ENCODE measurements at regions not wholly inside any gene's neighbourhood (a gene's known extent, or its start where the extent isn't known, plus 50 kb on each side); places are given as distances from the start of the nearest gene placed in this dataset.
"Not testable (repeated sequence)": the region's sequence is repeated elsewhere in the genome, so short reads cannot be mapped to it uniquely, and the experiment has no call there.

DNA sequence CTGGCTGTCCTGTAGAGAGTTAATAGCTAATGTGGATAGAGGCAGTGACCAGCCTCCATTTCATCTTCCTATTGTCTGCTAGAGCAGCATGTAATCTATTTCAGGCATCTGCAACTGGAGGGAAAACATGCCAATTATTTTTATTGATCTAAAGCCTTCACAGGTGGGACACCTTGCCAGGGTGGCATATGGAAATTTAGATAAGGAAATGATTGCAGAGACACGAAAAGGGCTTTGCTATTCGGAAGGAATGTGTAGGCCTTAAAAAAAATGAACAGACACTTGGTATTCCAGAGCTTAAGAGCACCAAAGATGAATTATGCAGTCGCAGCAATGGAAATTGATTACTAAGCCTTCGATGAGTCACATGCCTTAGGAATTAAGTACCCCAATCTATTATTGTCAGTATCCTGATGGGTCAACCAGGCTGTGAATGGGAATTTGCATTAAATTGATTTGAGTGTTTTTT, 454.7 kb downstream of the SQOR start:
- no peak for DNase-seq (ENCODE audit: low read depth)

DNA sequence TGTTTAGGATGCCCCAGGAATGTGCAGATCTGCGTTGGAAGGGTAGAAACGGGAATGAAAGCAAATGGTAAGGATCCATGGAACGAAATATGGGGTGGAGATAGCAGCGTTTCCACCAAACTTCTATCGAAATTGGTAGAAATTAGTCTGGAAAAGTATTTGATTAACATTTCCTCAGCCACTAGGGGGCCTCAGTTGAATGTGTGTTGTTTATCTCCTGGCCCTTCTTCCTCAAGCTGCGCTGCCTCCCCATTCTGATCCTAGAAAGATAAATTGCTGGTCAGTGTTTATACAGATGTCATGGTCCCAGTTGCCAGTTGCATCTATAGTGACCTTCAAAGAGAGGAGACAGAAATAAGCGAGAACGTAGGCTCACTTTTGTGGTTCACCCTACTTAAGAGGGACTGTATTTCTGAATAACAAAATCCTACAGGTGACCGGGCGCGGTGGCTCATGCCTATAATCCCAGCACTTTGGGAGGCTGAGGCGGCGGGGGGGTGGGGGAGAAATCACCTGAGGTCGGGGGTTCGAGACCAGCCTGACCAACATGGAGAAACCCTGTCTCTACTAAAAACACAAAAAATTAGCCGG, 457.1 kb downstream of the SQOR start:
- no peak overlapping the region for H3K4me3 ChIP-seq (ENCODE audit: low read depth, low read length)
- peak; percentile 25 for DNase-seq (ENCODE audit: low read depth)
- TF ChIP-seq, protein P1, sequence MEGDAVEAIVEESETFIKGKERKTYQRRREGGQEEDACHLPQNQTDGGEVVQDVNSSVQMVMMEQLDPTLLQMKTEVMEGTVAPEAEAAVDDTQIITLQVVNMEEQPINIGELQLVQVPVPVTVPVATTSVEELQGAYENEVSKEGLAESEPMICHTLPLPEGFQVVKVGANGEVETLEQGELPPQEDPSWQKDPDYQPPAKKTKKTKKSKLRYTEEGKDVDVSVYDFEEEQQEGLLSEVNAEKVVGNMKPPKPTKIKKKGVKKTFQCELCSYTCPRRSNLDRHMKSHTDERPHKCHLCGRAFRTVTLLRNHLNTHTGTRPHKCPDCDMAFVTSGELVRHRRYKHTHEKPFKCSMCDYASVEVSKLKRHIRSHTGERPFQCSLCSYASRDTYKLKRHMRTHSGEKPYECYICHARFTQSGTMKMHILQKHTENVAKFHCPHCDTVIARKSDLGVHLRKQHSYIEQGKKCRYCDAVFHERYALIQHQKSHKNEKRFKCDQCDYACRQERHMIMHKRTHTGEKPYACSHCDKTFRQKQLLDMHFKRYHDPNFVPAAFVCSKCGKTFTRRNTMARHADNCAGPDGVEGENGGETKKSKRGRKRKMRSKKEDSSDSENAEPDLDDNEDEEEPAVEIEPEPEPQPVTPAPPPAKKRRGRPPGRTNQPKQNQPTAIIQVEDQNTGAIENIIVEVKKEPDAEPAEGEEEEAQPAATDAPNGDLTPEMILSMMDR (IDR thresholded peaks at IDR 0.05; ENCODE audit: insufficient read depth, low read depth, low read length, missing control alignments), result peak; percentile 48

More for the DNA sequence above, 454.7 kb downstream of the SQOR start:
- TF ChIP-seq, protein P1 (IDR thresholded peaks at IDR 0.05; ENCODE audit: insufficient read depth, low read depth, low read length, missing control alignments), result no peak
- H3K4me3 ChIP-seq (ENCODE audit: low read depth, low read length), result no peak overlapping the region

DNA sequence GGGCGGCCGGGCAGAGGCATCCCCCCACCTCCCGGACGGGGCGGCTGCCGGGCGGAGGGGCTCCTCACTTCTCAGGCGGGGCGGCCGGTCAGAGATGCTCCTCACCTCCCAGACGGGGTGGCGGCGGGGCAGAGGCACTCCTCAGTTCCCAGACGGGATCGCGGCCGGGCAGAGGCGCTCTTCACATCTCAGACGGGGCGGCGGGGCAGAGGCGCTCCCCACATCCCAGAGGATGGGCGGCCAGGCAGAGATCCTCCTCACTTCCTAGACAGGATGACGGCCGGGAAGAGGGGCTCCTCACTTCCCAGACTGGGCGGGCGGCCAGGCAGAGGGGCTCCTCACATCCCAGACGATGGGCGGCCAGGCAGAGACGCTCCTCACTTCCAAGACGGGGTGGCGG, 463.2 kb downstream of the SQOR start:
- H3K4me3 ChIP-seq (ENCODE audit: low read depth, low read length); DNase-seq (ENCODE audit: low read depth): not testable (repeated sequence)

- TF ChIP-seq, protein P1 (IDR thresholded peaks at IDR 0.05; ENCODE audit: insufficient read depth, low read depth, low read length, missing control alignments), result no peak
- H3K4me3 ChIP-seq (ENCODE audit: low read depth, low read length), result no peak overlapping the region
- no peak for DNase-seq (ENCODE audit: low read depth)
Observed at GRCh38 chr15:46110755-46111154, 475.9 kb downstream of the SQOR start.

- TF ChIP-seq, protein P1 (IDR thresholded peaks at IDR 0.05; ENCODE audit: insufficient read depth, low read depth, low read length, missing control alignments), result no peak
- DNase-seq (ENCODE audit: low read depth), result no peak
- H3K4me3 ChIP-seq (ENCODE audit: low read depth, low read length), result no peak overlapping the region
Observed at GRCh38 chr15:46111730-46112129, 476.9 kb downstream of the SQOR start.

DNA sequence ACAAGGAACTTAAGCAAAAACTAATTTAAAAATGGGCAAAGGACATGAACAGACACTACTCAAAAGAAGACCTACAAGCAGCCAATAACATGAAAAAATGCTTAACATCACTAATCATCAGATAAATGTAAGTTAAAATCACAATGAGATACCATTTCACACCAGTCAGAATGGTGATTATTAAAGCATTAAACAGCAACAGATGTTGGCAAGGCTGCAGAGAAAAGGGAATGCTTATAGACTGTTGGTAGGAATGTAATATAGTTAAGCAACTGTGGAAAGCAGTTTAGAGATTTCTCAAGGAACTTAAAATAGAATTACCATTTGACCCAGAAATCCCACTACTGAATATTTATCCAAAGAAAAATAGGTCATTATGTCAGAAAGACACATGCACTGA, 482.2 kb downstream of the SQOR start:
- H3K4me3 ChIP-seq (ENCODE audit: low read depth, low read length), result no peak overlapping the region
- TF ChIP-seq, protein P1 (IDR thresholded peaks at IDR 0.05; ENCODE audit: insufficient read depth, low read depth, low read length, missing control alignments), result no peak
- no peak for DNase-seq (ENCODE audit: low read depth)

GRCh38 chr15:46120713-46121112, 485.9 kb downstream of the SQOR start:
- DNase-seq (ENCODE audit: low read depth), result no peak
- TF ChIP-seq, protein P1 (IDR thresholded peaks at IDR 0.05; ENCODE audit: insufficient read depth, low read depth, low read length, missing control alignments), result no peak
- H3K4me3 ChIP-seq (ENCODE audit: low read depth, low read length), result no peak overlapping the region
